ENCODE measurements at regions not wholly inside any gene's neighbourhood (a gene's known extent, or its start where the extent isn't known, plus 50 kb on each side); places are given as distances from the start of the nearest gene placed in this dataset.
"Not testable (repeated sequence)": the region's sequence is repeated elsewhere in the genome, so short reads cannot be mapped to it uniquely, and the experiment has no call there.

GRCh38 chr21:35751171-35751570, 309.2 kb downstream of the SETD4 start:
- DNase-seq (ENCODE audit: low read depth in 2 of 2), result no peak

DNA sequence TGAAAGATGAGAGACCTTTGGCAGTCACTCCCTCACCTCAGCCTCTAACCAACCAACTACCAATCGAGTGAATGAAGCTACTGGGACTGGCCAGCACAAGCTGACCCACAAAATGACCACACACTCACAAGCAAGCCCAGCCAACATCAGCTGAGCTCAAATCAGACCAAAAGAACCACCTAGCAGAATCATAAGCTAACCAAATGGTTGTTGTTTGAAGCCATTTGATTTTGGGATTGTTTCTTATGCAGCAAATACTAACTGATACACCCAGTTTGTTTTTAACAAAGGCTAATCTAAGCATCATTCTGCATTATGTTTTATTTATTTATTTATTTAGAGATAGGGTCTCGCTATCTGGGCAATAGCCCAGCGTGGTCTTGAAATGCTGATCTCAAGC, 310.4 kb downstream of the SETD4 start:
- no peak for DNase-seq (ENCODE audit: low read depth in 2 of 2)

GRCh38 chr21:35748678-35749314, 311.5 kb downstream of the SETD4 start:
- no peak for DNase-seq (ENCODE audit: low read depth in 2 of 2)

DNA sequence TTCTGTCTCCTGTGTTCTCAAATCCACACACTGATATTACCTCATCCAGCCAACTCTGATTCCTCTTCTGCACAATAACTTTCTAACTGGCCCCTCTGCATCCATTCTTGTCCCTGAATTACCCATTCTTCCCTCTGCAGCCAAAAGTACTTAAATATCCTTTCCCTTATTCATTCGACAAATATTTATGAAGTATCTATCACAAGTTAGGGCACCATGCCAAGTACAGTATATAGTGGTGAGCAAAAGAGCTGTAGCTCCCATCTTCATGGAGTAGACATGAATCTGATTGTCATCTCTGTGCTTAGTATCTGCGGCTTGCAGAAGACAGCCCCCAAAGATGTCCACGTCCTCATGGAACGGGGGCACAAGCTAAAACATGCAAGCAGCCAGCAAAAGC, 316.8 kb downstream of the SETD4 start:
- DNase-seq (ENCODE audit: low read depth in 2 of 2), result no peak

GRCh38 chr21:35738347-35738961, 321.9 kb downstream of the SETD4 start:
- DNase-seq (ENCODE audit: low read depth in 2 of 2), result peak in 1 of 2 donors; percentile 2

DNA sequence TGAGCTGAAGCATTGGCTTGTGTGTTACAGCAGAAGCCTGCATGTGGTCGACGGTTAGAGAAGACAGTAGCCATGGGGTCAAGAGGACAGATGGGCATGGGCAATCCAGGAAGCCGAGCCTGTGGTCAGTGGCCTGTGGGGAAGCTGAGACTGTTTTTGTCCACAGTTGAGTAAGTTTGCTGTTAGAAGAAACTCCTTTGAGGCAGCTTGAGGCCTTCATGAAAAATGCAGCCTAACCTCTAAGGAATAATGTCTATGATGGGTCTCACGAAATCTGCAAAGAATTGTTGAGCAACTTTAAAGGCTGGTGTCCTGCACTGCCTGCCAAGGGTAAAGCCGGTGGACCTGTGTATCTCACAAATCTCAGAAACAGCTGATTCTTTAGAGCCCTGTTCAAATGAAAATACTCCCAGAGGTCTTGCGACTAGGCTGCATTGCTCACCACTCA, 322.4 kb downstream of the SETD4 start:
- no peak for DNase-seq (ENCODE audit: low read depth in 2 of 2)

DNA sequence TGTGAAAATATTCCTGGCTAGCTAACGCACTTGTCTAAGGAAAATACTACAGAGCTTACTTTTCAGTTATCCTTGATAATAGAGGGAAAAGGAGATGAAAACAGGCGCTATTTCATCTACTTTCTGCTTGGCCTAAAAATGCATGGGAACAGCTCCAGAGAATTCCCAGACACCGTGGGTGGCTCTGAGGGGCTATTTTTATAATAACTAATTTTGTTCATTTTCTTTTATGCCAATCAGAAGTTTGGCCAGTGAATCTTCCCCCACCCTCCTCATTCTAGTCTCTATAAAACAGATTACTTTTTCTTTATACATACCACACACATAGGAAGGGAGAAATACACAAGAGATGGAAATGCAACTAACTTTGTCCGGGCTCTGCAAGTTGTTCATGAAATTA, 322.9 kb downstream of the SETD4 start:
- DNase-seq (ENCODE audit: low read depth in 2 of 2), result no peak

DNA sequence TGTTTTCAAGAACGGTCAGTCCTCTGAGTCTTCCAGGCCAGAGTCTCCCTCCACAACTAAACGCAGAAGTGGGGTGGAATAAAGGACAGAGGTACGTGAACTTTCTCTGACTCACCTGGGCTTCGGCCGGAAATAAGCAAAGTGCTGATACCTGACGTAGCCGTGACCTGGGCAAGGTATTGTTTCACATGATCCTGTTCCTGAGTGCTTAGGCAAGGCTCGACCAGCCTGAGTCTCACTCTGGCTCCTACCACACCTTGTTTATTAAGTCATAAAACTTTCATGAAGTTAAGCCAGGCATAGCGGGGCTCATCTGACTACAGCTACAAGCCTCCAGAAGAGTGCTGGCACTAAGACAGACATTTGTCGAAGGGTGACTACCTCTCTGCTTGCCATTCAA, 327.5 kb downstream of the SETD4 start:
- no peak for DNase-seq (ENCODE audit: low read depth in 2 of 2)

DNA sequence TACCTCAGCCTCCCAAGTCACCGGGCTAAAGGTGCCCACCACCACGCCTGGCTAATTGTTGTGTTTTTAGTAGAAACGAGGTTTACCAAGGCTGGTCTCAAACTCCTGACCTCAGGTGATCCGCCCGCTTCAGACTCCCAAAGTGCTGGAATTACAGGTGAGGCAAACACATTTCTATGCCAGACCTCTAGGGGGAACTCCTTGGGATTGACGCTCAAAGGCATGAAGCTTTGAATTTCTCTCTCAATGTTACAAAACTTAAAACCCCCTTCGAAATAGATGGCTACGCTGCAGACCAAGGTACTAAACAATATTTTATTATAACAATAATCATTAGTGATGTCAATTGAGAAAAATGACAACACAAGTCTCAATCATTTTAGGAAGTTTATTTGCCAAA, 330.0 kb downstream of the SETD4 start:
- no peak for DNase-seq (ENCODE audit: low read depth in 2 of 2)

DNA sequence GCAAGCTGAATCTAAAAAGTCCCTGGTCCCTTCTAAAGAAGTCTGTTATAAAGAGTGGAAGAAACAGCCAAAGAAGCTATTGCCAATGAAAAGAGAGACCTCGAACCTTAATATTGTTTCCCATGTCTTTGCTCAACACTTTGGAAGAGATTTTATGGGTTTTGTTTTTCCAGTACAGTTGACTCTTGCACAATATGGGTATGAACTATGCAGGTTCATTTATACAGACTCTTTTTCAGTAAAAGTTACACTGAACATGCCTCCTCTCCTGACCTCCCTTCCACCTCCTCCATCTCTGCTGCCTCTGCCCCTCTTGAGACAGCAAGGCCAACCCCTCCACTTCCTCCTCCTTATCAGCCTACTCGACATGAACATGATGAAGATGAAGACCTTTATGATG, 332.5 kb downstream of the SETD4 start:
- no peak for DNase-seq (ENCODE audit: low read depth in 2 of 2)

DNA sequence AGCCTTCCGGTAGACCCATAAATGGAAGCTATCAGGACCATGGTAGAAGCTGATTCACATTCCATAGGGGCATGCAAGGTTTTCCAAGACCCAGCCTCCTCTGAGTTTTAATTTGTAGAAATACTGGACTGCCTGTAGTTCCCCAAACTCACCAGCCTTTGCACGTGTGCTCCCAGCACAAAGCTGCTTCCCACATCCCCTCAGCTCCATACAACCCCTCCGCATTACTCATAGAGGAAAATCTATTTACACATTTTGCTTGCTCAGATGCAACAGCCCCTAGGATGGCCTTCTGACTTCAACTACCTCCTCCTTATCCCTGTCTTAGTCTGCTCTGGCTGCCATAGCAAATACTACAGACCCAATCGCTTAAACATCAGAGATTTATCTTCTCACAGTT, 336.2 kb downstream of the SETD4 start:
- no peak for DNase-seq (ENCODE audit: low read depth in 2 of 2)

DNA sequence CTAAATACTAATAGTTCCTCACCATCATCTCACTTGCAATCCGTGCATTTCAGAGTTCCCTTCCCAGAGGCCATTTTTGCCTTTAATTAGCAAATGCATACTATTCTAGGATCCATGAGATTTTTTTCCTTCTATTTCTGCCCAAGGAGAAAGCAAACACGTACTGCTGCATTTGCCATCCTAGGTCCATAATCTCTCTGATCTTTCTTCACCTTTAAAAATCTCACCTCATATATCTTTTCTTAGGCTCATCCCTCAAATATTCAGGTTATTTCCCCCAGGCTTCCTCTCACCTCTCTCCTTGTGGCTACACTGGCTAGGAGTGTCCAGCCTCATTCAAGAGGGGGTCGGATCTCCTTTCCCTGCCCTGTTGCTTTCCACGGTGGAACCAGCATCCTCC, 338.6 kb downstream of the SETD4 start:
- DNase-seq (ENCODE audit: low read depth in 2 of 2), result no peak

GRCh38 chr21:35720208-35720731, 340.1 kb downstream of the SETD4 start:
- no peak for DNase-seq (ENCODE audit: low read depth in 2 of 2)

DNA sequence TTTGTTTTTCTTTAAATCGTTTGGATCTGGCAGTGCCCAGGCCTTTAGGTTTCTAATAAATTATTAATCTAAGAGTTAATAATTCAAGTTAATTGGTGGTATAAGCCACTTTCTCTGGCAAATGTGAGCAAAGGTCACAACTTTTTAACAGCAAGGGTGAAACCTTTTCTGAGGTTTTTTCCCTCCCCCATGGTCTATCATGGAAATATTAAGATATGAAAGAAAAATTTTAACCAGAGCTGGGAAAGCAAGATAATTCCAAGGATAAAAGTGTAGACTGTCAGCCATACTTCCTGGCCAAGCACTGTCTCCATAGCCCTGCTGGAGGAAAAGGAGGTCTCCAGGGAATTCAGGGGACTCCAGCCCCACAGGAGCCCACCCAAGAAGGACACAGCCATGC, 341.2 kb downstream of the SETD4 start:
- DNase-seq (ENCODE audit: low read depth in 2 of 2), result no peak

GRCh38 chr21:35716876-35717565, 343.3 kb downstream of the SETD4 start:
- DNase-seq (ENCODE audit: low read depth in 2 of 2), result no peak

- no peak for DNase-seq (ENCODE audit: low read depth in 2 of 2)
Observed at GRCh38 chr21:35713914-35714313, 346.4 kb downstream of the SETD4 start.

GRCh38 chr21:35711661-35712060, 348.7 kb downstream of the SETD4 start:
- no peak for DNase-seq (ENCODE audit: low read depth in 2 of 2)

GRCh38 chr21:35711213-35711612, 349.1 kb downstream of the SETD4 start:
- no peak for DNase-seq (ENCODE audit: low read depth in 2 of 2)

GRCh38 chr21:35709990-35710389, 350.3 kb downstream of the SETD4 start:
- DNase-seq (ENCODE audit: low read depth in 2 of 2), result not testable (repeated sequence)

- DNase-seq (ENCODE audit: low read depth in 2 of 2), result no peak
Observed at GRCh38 chr21:35705888-35706287, 354.4 kb downstream of the SETD4 start.

DNA sequence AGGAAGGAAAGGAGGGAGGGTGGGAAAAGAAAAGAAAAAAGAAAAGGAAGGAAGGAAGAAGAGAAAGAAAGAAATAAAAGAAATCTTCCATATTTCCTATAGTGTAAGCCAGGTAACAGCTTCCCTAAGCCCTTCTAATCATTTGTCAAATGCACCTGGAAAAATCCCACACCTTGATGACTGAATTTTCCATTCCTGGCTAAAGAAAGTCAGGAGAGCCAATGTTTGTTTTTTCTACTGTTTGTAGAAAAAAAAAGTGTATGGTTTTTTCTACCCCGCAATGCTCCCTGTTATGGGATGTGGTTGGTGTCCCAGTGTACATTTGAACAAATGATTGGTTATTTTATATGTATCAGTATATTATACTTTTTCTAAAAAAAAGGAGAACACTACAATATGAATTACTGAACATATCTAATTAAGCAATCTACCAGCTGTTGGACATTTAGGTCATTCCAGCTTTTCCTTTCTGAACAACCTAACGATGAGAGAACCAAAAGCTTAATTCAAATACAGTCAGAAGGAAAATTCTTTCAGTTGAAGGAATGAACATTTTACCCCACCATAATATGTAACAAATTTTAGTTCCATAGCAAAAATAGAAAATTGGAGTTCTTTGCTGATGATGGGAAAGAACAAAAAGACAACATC, 355.0 kb downstream of the SETD4 start:
- no peak for DNase-seq (ENCODE audit: low read depth in 2 of 2)

- no peak for DNase-seq (ENCODE audit: low read depth in 2 of 2)
Observed at GRCh38 chr21:35703704-35704103, 356.6 kb downstream of the SETD4 start.
